ENCODE measurements at regions not wholly inside any gene's neighbourhood (a gene's known extent, or its start where the extent isn't known, plus 50 kb on each side); places are given as distances from the start of the nearest gene placed in this dataset.

DNA sequence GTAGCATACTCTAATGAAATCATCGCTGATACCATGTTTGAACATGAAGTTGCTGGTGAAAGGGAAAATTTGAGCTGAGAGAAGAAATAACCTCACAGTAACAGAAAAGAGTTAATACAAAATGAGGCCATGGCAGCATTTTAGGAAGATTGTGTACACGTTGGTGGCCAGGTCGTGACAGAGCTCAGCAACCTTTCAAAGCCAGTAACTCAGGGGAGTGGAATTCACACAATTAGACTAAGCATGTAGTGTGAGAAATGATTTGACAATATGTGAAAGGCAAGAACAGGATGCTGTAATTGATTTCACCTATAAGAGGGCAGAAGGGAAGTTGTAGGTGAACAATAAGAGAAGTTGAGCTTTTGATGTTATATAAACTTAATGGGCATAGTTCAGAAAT lies 246.3 kb downstream of the OGFRL1 start:
- peaks cover 5% of the 10 kb centered on the region for H3K4me1 Mint-ChIP-seq (ENCODE audit: unreplicated experiment)
- no peak for DNase-seq (ENCODE audit: extremely low spot score, unreplicated experiment)
- H3K27me3 Mint-ChIP-seq: no peaks in the 10 kb centered on the region
- no peak overlapping the region for H3K4me3 Mint-ChIP-seq
- no peaks in the 10 kb centered on the region for H3K36me3 Mint-ChIP-seq
- TF ChIP-seq, protein P1, sequence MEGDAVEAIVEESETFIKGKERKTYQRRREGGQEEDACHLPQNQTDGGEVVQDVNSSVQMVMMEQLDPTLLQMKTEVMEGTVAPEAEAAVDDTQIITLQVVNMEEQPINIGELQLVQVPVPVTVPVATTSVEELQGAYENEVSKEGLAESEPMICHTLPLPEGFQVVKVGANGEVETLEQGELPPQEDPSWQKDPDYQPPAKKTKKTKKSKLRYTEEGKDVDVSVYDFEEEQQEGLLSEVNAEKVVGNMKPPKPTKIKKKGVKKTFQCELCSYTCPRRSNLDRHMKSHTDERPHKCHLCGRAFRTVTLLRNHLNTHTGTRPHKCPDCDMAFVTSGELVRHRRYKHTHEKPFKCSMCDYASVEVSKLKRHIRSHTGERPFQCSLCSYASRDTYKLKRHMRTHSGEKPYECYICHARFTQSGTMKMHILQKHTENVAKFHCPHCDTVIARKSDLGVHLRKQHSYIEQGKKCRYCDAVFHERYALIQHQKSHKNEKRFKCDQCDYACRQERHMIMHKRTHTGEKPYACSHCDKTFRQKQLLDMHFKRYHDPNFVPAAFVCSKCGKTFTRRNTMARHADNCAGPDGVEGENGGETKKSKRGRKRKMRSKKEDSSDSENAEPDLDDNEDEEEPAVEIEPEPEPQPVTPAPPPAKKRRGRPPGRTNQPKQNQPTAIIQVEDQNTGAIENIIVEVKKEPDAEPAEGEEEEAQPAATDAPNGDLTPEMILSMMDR (conservative IDR thresholded peaks at IDR 0.05): no peak
- H3K9me3 Mint-ChIP-seq: no peaks in the 10 kb centered on the region
- H3K27ac Mint-ChIP-seq: no peak overlapping the region

GRCh38 chr6:71537717-71538116 lies 249.1 kb downstream of the OGFRL1 start:
- TF ChIP-seq, protein P1 (conservative IDR thresholded peaks at IDR 0.05): no peak
- no peaks in the 10 kb centered on the region for H3K4me1 Mint-ChIP-seq (ENCODE audit: unreplicated experiment)
- H3K27ac Mint-ChIP-seq: no peak overlapping the region

DNA sequence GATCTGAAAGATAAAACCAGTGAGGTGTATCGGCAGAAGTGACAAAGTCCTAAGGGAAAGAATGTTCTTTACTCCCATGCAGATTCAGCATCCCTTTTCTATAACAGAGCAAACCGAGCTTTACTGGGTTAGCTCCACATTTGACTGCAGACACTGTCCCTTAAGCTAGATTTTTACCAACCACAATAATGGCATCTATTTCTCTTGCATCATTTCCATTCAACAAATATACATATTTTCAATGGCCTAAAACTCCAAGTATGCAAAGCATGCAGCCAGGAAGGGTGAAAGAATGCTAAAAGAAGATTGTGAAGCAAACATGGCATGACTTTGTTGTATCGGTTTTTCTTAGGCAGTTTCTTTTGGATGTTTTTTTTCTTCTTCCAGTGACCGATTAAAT lies 255.4 kb downstream of the OGFRL1 start:
- Mint-ChIP-seq H3K9me3 (no peaks in the 10 kb centered on the region), H3K4me1 (ENCODE audit: unreplicated experiment) (no peaks in the 10 kb centered on the region), H3K27ac (no peak overlapping the region), H3K36me3 (no peaks in the 10 kb centered on the region), H3K27me3 (peaks cover 3% of the 10 kb centered on the region), H3K4me3 (no peak overlapping the region)
- DNase-seq (ENCODE audit: extremely low spot score, unreplicated experiment): no peak
- TF ChIP-seq, protein P1 (conservative IDR thresholded peaks at IDR 0.05): no peak

More at GRCh38 chr6:71537717-71538116, 249.1 kb downstream of the OGFRL1 start:
- Mint-ChIP-seq H3K36me3 (no peaks in the 10 kb centered on the region), H3K4me3 (no peak overlapping the region), H3K9me3 (no peaks in the 10 kb centered on the region), H3K27me3 (no peaks in the 10 kb centered on the region)
- DNase-seq (ENCODE audit: extremely low spot score, unreplicated experiment): no peak

DNA sequence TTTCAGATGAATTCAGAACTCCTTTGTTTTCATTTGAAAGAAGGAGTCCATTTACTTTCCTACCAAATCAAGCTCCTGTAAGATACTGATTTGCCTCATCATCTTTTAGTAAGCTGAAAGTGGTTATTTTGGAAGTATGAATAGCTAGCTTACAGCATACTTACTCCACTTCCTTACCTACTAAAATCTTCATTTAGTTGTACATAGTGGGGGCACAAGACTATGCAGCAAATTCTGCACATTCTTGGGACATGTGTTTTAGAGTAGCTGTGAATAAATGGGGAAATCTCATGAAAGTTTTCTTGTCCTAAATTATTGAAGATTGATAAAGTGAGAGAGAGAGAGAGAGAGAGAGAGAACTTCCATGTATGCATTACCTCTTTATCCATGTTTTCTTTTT lies 256.3 kb downstream of the OGFRL1 start:
- Mint-ChIP-seq H3K4me3 (no peak overlapping the region), H3K27me3 (peaks cover 3% of the 10 kb centered on the region), H3K36me3 (no peaks in the 10 kb centered on the region), H3K4me1 (ENCODE audit: unreplicated experiment) (no peaks in the 10 kb centered on the region), H3K27ac (no peak overlapping the region), H3K9me3 (no peaks in the 10 kb centered on the region)
- no peak for DNase-seq (ENCODE audit: extremely low spot score, unreplicated experiment)
- TF ChIP-seq, protein P1 (conservative IDR thresholded peaks at IDR 0.05): no peak

DNA sequence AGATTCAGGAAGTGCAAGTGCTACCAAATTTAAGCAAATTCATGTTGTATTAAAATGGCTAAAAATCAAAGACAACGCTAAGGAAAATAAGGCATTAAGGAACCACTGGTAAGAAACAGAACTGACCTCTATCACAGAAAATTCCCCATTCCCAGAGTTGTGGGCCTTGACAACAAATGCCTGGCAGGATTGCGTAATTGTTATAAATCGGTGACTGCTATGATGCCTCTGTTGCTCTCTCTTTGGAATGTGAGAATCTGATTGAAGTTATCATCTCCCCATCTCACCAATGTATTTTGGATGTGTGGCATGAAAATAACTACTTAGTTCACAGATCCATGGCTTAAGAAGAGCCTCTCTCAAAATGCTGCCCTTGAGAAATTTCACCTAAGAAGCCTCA lies 257.3 kb downstream of the OGFRL1 start:
- TF ChIP-seq, protein P1 (conservative IDR thresholded peaks at IDR 0.05): no peak
- Mint-ChIP-seq H3K36me3 (no peaks in the 10 kb centered on the region), H3K27ac (no peak overlapping the region), H3K4me3 (no peak overlapping the region), H3K9me3 (no peaks in the 10 kb centered on the region), H3K4me1 (ENCODE audit: unreplicated experiment) (no peaks in the 10 kb centered on the region), H3K27me3 (peaks cover 3% of the 10 kb centered on the region)
- no peak for DNase-seq (ENCODE audit: extremely low spot score, unreplicated experiment)

DNA sequence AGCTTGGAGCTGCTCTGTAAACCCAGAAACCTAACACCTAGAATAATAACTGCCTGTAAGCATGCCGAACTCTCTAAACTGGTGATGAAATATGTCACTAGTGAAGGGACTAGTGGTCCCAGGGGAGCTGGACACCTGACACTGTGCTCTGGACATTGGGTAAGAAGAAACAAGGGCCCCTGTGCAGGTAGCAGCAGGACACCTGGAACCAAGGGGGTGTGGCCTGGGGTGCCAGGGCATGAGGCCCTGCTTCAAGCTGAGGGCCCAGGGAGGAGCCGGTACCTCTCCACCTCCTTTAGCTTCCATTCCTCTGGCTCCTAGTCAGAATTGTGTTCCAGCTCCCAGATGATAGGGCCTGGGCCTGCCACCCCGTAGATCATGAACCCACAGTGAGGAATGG lies 263.2 kb downstream of the OGFRL1 start:
- DNase-seq (ENCODE audit: extremely low spot score, unreplicated experiment): no peak
- Mint-ChIP-seq H3K4me3 (no peak overlapping the region), H3K27ac (no peak overlapping the region), H3K9me3 (peaks cover 3% of the 10 kb centered on the region), H3K4me1 (ENCODE audit: unreplicated experiment) (no peaks in the 10 kb centered on the region), H3K27me3 (peaks cover 3% of the 10 kb centered on the region), H3K36me3 (no peaks in the 10 kb centered on the region)
- TF ChIP-seq, protein P1 (conservative IDR thresholded peaks at IDR 0.05): no peak

All from type B pancreatic cell (in vitro differentiated cells).